ENCODE measurements at regions not wholly inside any gene's neighbourhood (a gene's known extent, or its start where the extent isn't known, plus 50 kb on each side); places are given as distances from the start of the nearest gene placed in this dataset.
"Not testable (repeated sequence)": the region's sequence is repeated elsewhere in the genome, so short reads cannot be mapped to it uniquely, and the experiment has no call there.

GRCh38 chr4:74541667-74542066 is 96.7 kb downstream of the AREG start:
- DNase-seq (ENCODE audit: low spot score) = no peak
- intact Hi-C loops (cut with DNase I) = no loop called here

- intact Hi-C loops (cut with DNase I) = no loop called here
- no peak for DNase-seq (ENCODE audit: low spot score)
These were observed 98.4 kb downstream of the AREG start for GRCh38 chr4:74543231-74543781.

- intact Hi-C loops (cut with DNase I) = no loop called here
- no peak for DNase-seq (ENCODE audit: low spot score)
These were observed 99.0 kb downstream of the AREG start for GRCh38 chr4:74543983-74544382.

GRCh38 chr4:74544655-74545361 is 99.9 kb downstream of the AREG start:
- no peak for DNase-seq (ENCODE audit: low spot score)

GRCh38 chr4:74545448-74545847 is 100.5 kb downstream of the AREG start:
- DNase-seq (ENCODE audit: low spot score) = no peak
- intact Hi-C loops (cut with DNase I) = no loop called here

More at GRCh38 chr4:74544655-74545361, 99.9 kb downstream of the AREG start:
- intact Hi-C loops (cut with DNase I) = no loop called here

- intact Hi-C loops (cut with DNase I) = no loop called here
- no peak for DNase-seq (ENCODE audit: low spot score)
These were observed 101.1 kb downstream of the AREG start for GRCh38 chr4:74546057-74546456.

GRCh38 chr4:74547042-74547441 is 102.1 kb downstream of the AREG start:
- intact Hi-C loops (cut with DNase I) = no loop called here
- no peak for DNase-seq (ENCODE audit: low spot score)

- DNase-seq (ENCODE audit: low spot score) = no peak
- intact Hi-C loops (cut with DNase I) = no loop called here
These were observed 103.6 kb downstream of the AREG start for GRCh38 chr4:74548561-74548960.

- intact Hi-C loops (cut with DNase I) = no loop called here
- no peak for DNase-seq (ENCODE audit: low spot score)
These were observed 105.0 kb downstream of the AREG start for GRCh38 chr4:74549936-74550335.

GRCh38 chr4:74555231-74555630 is 110.3 kb downstream of the AREG start:
- DNase-seq (ENCODE audit: low spot score) = no peak
- intact Hi-C loops (cut with DNase I) = no loop called here

GRCh38 chr4:74555843-74556242 is 110.9 kb downstream of the AREG start:
- DNase-seq (ENCODE audit: low spot score) = no peak
- intact Hi-C loops (cut with DNase I) = no loop called here

GRCh38 chr4:74559853-74560252 is 114.9 kb downstream of the AREG start:
- intact Hi-C loops (cut with DNase I) = no loop called here
- no peak for DNase-seq (ENCODE audit: low spot score)

- DNase-seq (ENCODE audit: low spot score) = no peak
- intact Hi-C loops (cut with DNase I) = no loop called here
These were observed 123.0 kb downstream of the AREG start for GRCh38 chr4:74567981-74568380.

- no peak for DNase-seq (ENCODE audit: low spot score)
- intact Hi-C loops (cut with DNase I) = no loop called here
These were observed 125.2 kb downstream of the AREG start for GRCh38 chr4:74570095-74570494.

GRCh38 chr4:74578329-74578728 is 133.4 kb downstream of the AREG start:
- intact Hi-C loops (cut with DNase I) = no loop called here
- DNase-seq (ENCODE audit: low spot score) = no peak

GRCh38 chr4:74578865-74579264 is 133.9 kb downstream of the AREG start:
- DNase-seq (ENCODE audit: low spot score); intact Hi-C loops (cut with DNase I): not testable (repeated sequence)

- no peak for DNase-seq (ENCODE audit: low spot score)
- intact Hi-C loops (cut with DNase I) = no loop called here
These were observed 138.3 kb downstream of the AREG start for GRCh38 chr4:74583089-74583700.

GRCh38 chr4:74583757-74584156 is 138.8 kb downstream of the AREG start:
- no peak for DNase-seq (ENCODE audit: low spot score)
- intact Hi-C loops (cut with DNase I) = no loop called here

GRCh38 chr4:74588350-74588749 is 143.4 kb downstream of the AREG start:
- DNase-seq (ENCODE audit: low spot score) = no peak
- intact Hi-C loops (cut with DNase I) = no loop called here

GRCh38 chr4:74590476-74590875 is 145.5 kb downstream of the AREG start:
- intact Hi-C loops (cut with DNase I) = no loop called here
- DNase-seq (ENCODE audit: low spot score) = no peak

GRCh38 chr4:74598611-74599325 is 153.8 kb downstream of the AREG start:
- intact Hi-C loops (cut with DNase I) = no loop called here
- no peak for DNase-seq (ENCODE audit: low spot score)

Data from cardiac septum (tissue), 1 donor.